Mesendoderm (in vitro differentiated cells): ENCODE measurements at regions not wholly inside any gene's neighbourhood (a gene's known extent, or its start where the extent isn't known, plus 50 kb on each side); places are given as distances from the start of the nearest gene placed in this dataset.

Experiments used
- DNase-seq: peaks from one replicate; pipeline ENCODE4 v3.0.0; 2013
- H2AK5ac ChIP-seq: 2 replicates; pipeline ENCODE4 v1.6.1; 2013; ENCODE audit warnings: low read length, inconsistent platforms
- H2BK120ac ChIP-seq: 2 replicates; pipeline ENCODE4 v1.6.1; 2013; ENCODE audit warnings: low read depth, mild to moderate bottlenecking, low read length, moderate library complexity, mixed read lengths
- H2BK15ac ChIP-seq: replicated peaks from 2 replicates; pipeline ENCODE4 v1.6.1; 2013; ENCODE audit warnings: low read depth, mild to moderate bottlenecking, moderate library complexity
- H2BK5ac ChIP-seq: 2 replicates; pipeline ENCODE4 v1.6.1; 2013; ENCODE audit warnings: low read length, inconsistent platforms
- H3K18ac ChIP-seq: 2 replicates; pipeline ENCODE4 v1.6.1; 2013; ENCODE audit warnings: mild to moderate bottlenecking, low read length, mixed read lengths
- H3K23ac ChIP-seq: one replicate; pipeline ENCODE4 v1.6.1; 2013; ENCODE audit warnings: low read length
- H3K27ac ChIP-seq: 2 replicates; pipeline ENCODE4 v1.5.1; 2013; ENCODE audit warnings: low read depth, mild to moderate bottlenecking, inconsistent platforms, low read length, moderate library complexity
- H3K27me3 ChIP-seq: 2 replicates; pipeline ENCODE4 v1.6.1; 2013; ENCODE audit warnings: low read length, control low read depth, mild to moderate bottlenecking, inconsistent platforms; ENCODE audit not compliant: insufficient read depth, poor library complexity
- H3K36me3 ChIP-seq: 2 replicates; pipeline ENCODE4 v1.6.1; 2013; ENCODE audit warnings: low read length, inconsistent platforms; ENCODE audit not compliant: control insufficient read depth, insufficient read depth
- H3K4ac ChIP-seq: one replicate; pipeline ENCODE4 v1.6.1; 2013; ENCODE audit warnings: low read depth, mild to moderate bottlenecking, low read length, moderate library complexity
- H3K4me1 ChIP-seq: 2 replicates; pipeline ENCODE4 v1.6.1; 2013; ENCODE audit warnings: low read depth, low read length, inconsistent platforms; ENCODE audit not compliant: control insufficient read depth
- H3K4me2 ChIP-seq: 2 replicates; pipeline ENCODE4 v1.6.1; 2013; ENCODE audit warnings: low read length
- H3K4me3 ChIP-seq: 2 replicates; pipeline ENCODE4 v1.5.1; 2013; ENCODE audit warnings: mild to moderate bottlenecking, low read length
- H3K56ac ChIP-seq: one replicate; pipeline ENCODE4 v1.6.1; 2013; ENCODE audit warnings: low read length
- H3K79me1 ChIP-seq: 2 replicates; pipeline ENCODE4 v1.6.1; 2013; ENCODE audit warnings: low read length, inconsistent platforms
- H3K79me2 ChIP-seq: 2 replicates; pipeline ENCODE4 v1.6.1; 2013; ENCODE audit warnings: mild to moderate bottlenecking, low read length; ENCODE audit not compliant: control insufficient read depth, insufficient read depth
- H3K9ac ChIP-seq: 2 replicates; pipeline ENCODE4 v1.6.1; 2013; ENCODE audit warnings: low read length, inconsistent platforms
- H4K5ac ChIP-seq: one replicate; pipeline ENCODE4 v1.6.1; 2013; ENCODE audit warnings: low read length
- H4K8ac ChIP-seq: one replicate; pipeline ENCODE4 v1.6.1; 2013; ENCODE audit warnings: low read depth, mild to moderate bottlenecking, control low read depth, low read length, moderate library complexity
- WGBS: extraction: QIAGEN DNeasy Blood & Tissue Kit; methylation state at CpG from one replicate; pipeline ENCODE4 v1.1.7; 2013; ENCODE audit warnings: low lambda C conversion rate, missing lambda C conversion rate; ENCODE audit not compliant: insufficient coverage; ENCODE audit errors: extremely low coverage; 5-methylcytosine and 5-hydroxymethylcytosine counted together

GRCh38 chr2:37837628-37838328 lies 87.3 kb upstream of the RMDN2 start:
- H3K4me2 ChIP-seq = no peak overlapping the region
- no peaks in the 10 kb centered on the region for H3K27me3 ChIP-seq
- H2AK5ac ChIP-seq = peak overlapping the region; percentile 36
- H2BK5ac ChIP-seq = no peak overlapping the region
- DNase-seq = peak; percentile 76
- no peaks in the 10 kb centered on the region for H3K79me1 ChIP-seq
- WGBS = no CpG with 5 or more reads among the region's 6 CpGs
- no peak overlapping the region for H4K5ac ChIP-seq
- H3K4me1 ChIP-seq = peaks cover 5% of the 10 kb centered on the region
- H4K8ac ChIP-seq = no peak overlapping the region
- H3K4ac ChIP-seq = no peak overlapping the region
- H3K36me3 ChIP-seq = no peaks in the 10 kb centered on the region
- no peak overlapping the region for H3K27ac ChIP-seq
- no peak overlapping the region for H3K4me3 ChIP-seq
- H2BK15ac ChIP-seq = no peak overlapping the region
- H3K23ac ChIP-seq = peak overlapping the region; percentile 74
- no peaks in the 10 kb centered on the region for H3K79me2 ChIP-seq
- no peak overlapping the region for H2BK120ac ChIP-seq
- H3K18ac ChIP-seq = no peak overlapping the region
- no peak overlapping the region for H3K9ac ChIP-seq
- H3K56ac ChIP-seq = no peak overlapping the region

GRCh38 chr2:37838541-37839167 lies 86.4 kb upstream of the RMDN2 start:
- Histone ChIP-seq H3K4me2 (no peak overlapping the region), H2BK15ac (no peak overlapping the region), H3K79me2 (no peaks in the 10 kb centered on the region), H3K27me3 (no peaks in the 10 kb centered on the region), H2BK120ac (no peak overlapping the region), H3K79me1 (no peaks in the 10 kb centered on the region), H2AK5ac (no peak overlapping the region), H3K23ac (no peak overlapping the region), H3K56ac (no peak overlapping the region), H2BK5ac (no peak overlapping the region), H3K4me1 (peaks cover 5% of the 10 kb centered on the region), H3K27ac (no peak overlapping the region), H4K5ac (no peak overlapping the region), H3K9ac (no peak overlapping the region), H3K4me3 (no peak overlapping the region), H3K18ac (no peak overlapping the region), H4K8ac (no peak overlapping the region), H3K4ac (no peak overlapping the region), H3K36me3 (no peaks in the 10 kb centered on the region)
- DNase-seq = peak; percentile 63
- no CpG with 5 or more reads among the region's 7 CpGs for WGBS

- no peak overlapping the region for H3K27ac ChIP-seq
- no peak overlapping the region for H3K4ac ChIP-seq
- H3K36me3 ChIP-seq = no peaks in the 10 kb centered on the region
- no peak overlapping the region for H2BK15ac ChIP-seq
- no peak overlapping the region for H3K9ac ChIP-seq
- no peak overlapping the region for H3K4me3 ChIP-seq
- no CpG with 5 or more reads among the region's 3 CpGs for WGBS
- H2BK5ac ChIP-seq = no peak overlapping the region
- H3K23ac ChIP-seq = no peak overlapping the region
- DNase-seq = no peak
- H3K27me3 ChIP-seq = no peaks in the 10 kb centered on the region
- H3K79me1 ChIP-seq = no peaks in the 10 kb centered on the region
- no peak overlapping the region for H2AK5ac ChIP-seq
- no peak overlapping the region for H4K5ac ChIP-seq
- peaks cover 5% of the 10 kb centered on the region for H3K4me1 ChIP-seq
- H3K18ac ChIP-seq = no peak overlapping the region
- H3K4me2 ChIP-seq = no peak overlapping the region
- H3K56ac ChIP-seq = no peak overlapping the region
- no peak overlapping the region for H2BK120ac ChIP-seq
- no peaks in the 10 kb centered on the region for H3K79me2 ChIP-seq
- no peak overlapping the region for H4K8ac ChIP-seq
Observed at GRCh38 chr2:37839991-37840390, 85.1 kb upstream of the RMDN2 start.

GRCh38 chr2:37842732-37843440 lies 82.2 kb upstream of the RMDN2 start:
- Histone ChIP-seq H4K8ac (no peak overlapping the region), H3K9ac (no peak overlapping the region), H3K23ac (no peak overlapping the region), H2BK5ac (no peak overlapping the region), H3K79me1 (no peaks in the 10 kb centered on the region), H3K4me2 (no peak overlapping the region), H4K5ac (no peak overlapping the region), H2BK120ac (no peak overlapping the region), H2AK5ac (no peak overlapping the region), H3K4me3 (no peak overlapping the region), H3K4ac (no peak overlapping the region), H3K79me2 (no peaks in the 10 kb centered on the region), H3K18ac (no peak overlapping the region), H3K27me3 (no peaks in the 10 kb centered on the region), H3K4me1 (peaks cover 4% of the 10 kb centered on the region), H3K27ac (no peak overlapping the region), H3K36me3 (no peaks in the 10 kb centered on the region), H3K56ac (no peak overlapping the region), H2BK15ac (no peak overlapping the region)
- no peak for DNase-seq

GRCh38 chr2:37843556-37843955 lies 81.5 kb upstream of the RMDN2 start:
- Histone ChIP-seq H3K9ac (no peak overlapping the region), H3K4me3 (no peak overlapping the region), H2BK5ac (no peak overlapping the region), H2BK15ac (no peak overlapping the region), H3K27ac (no peak overlapping the region), H3K79me1 (no peaks in the 10 kb centered on the region), H3K4me1 (no peaks in the 10 kb centered on the region), H4K8ac (no peak overlapping the region), H3K27me3 (no peaks in the 10 kb centered on the region), H3K4ac (no peak overlapping the region), H3K79me2 (no peaks in the 10 kb centered on the region), H2BK120ac (no peak overlapping the region), H4K5ac (no peak overlapping the region), H3K4me2 (no peak overlapping the region), H3K56ac (no peak overlapping the region), H3K18ac (no peak overlapping the region), H3K36me3 (no peaks in the 10 kb centered on the region), H2AK5ac (no peak overlapping the region), H3K23ac (no peak overlapping the region)
- DNase-seq = no peak
- no CpG with 5 or more reads among the region's 1 CpG for WGBS
